Urinary bladder (tissue), 3 donors: ENCODE measurements at regions not wholly inside any gene's neighbourhood (a gene's known extent, or its start where the extent isn't known, plus 50 kb on each side); places are given as distances from the start of the nearest gene placed in this dataset.

ENCODE experiments used
- DNase-seq: peaks from one replicate; pipeline ENCODE4 v3.0.0-alpha.2; 2015; ENCODE audit errors: extremely low spot score
- H3K27ac ChIP-seq: one replicate; pipeline ENCODE4 v1.5.1; 2013; ENCODE audit warnings: low read depth, mild to moderate bottlenecking, moderate library complexity
- H3K36me3 ChIP-seq: one replicate; pipeline ENCODE4 v1.6.1; 2013; ENCODE audit warnings: mild to moderate bottlenecking, moderate library complexity; ENCODE audit not compliant: insufficient read depth
- H3K4me1 ChIP-seq: one replicate; pipeline ENCODE4 v1.6.1; 2013; ENCODE audit warnings: mild to moderate bottlenecking, moderate library complexity; ENCODE audit not compliant: insufficient read depth
- H3K4me3 ChIP-seq: one replicate; pipeline ENCODE4 v1.5.1; 2013; ENCODE audit warnings: low read depth, low read length
- WGBS: extraction: QIAGEN DNeasy Blood & Tissue Kit; methylation state at CpG from one replicate; pipeline ENCODE4 v1.1.7; 2013; 5-methylcytosine and 5-hydroxymethylcytosine counted together
- donor health status: healthy with polysubstance abuse.
- donor health status: healthy.

- no peaks in the 10 kb centered on the region for H3K36me3 ChIP-seq
- no peak overlapping the region for H3K4me3 ChIP-seq
- no peak for DNase-seq
- H3K27ac ChIP-seq: no peak overlapping the region
- no peaks in the 10 kb centered on the region for H3K4me1 ChIP-seq
- WGBS: 34% methylated on average over 6 of the region's 6 CpGs
Observed at GRCh38 chr3:66785191-66785909, 212.8 kb upstream of the KBTBD8 start.

- no peaks in the 10 kb centered on the region for H3K36me3 ChIP-seq
- no peak overlapping the region for H3K27ac ChIP-seq
- no peaks in the 10 kb centered on the region for H3K4me1 ChIP-seq
- no peak overlapping the region for H3K4me3 ChIP-seq
- WGBS: 87% methylated on average over 5 of the region's 5 CpGs
- DNase-seq: no peak
Observed at GRCh38 chr3:66789580-66790237, 208.4 kb upstream of the KBTBD8 start.

- H3K4me1 ChIP-seq: no peaks in the 10 kb centered on the region
- DNase-seq: no peak
- no peak overlapping the region for H3K27ac ChIP-seq
- no peaks in the 10 kb centered on the region for H3K36me3 ChIP-seq
- no peak overlapping the region for H3K4me3 ChIP-seq
Observed at GRCh38 chr3:66792086-66792485, 206.0 kb upstream of the KBTBD8 start.

GRCh38 chr3:66795365-66795764 is 202.7 kb upstream of the KBTBD8 start:
- Histone ChIP-seq H3K27ac (no peak overlapping the region), H3K4me3 (no peak overlapping the region), H3K4me1 (no peaks in the 10 kb centered on the region), H3K36me3 (no peaks in the 10 kb centered on the region)
- DNase-seq: no peak
- WGBS: 72% methylated on average over 4 of the region's 4 CpGs

GRCh38 chr3:66796343-66796742 is 201.8 kb upstream of the KBTBD8 start:
- no peak overlapping the region for H3K27ac ChIP-seq
- 99% methylated on average over 1 of the region's 1 CpG for WGBS
- H3K36me3 ChIP-seq: no peaks in the 10 kb centered on the region
- no peak overlapping the region for H3K4me3 ChIP-seq
- no peaks in the 10 kb centered on the region for H3K4me1 ChIP-seq
- DNase-seq: no peak

GRCh38 chr3:66797889-66798560 is 200.1 kb upstream of the KBTBD8 start:
- 26% methylated on average over 26 of the region's 26 CpGs for WGBS
- H3K27ac ChIP-seq: no peak overlapping the region
- no peaks in the 10 kb centered on the region for H3K36me3 ChIP-seq
- H3K4me1 ChIP-seq: no peaks in the 10 kb centered on the region
- no peak overlapping the region for H3K4me3 ChIP-seq
- no peak for DNase-seq

GRCh38 chr3:66800941-66801545 is 197.1 kb upstream of the KBTBD8 start:
- Histone ChIP-seq H3K27ac (no peak overlapping the region), H3K4me3 (no peak overlapping the region), H3K4me1 (no peaks in the 10 kb centered on the region), H3K36me3 (no peaks in the 10 kb centered on the region)
- no peak for DNase-seq
- 96% methylated on average over 1 of the region's 1 CpG for WGBS

- no peak overlapping the region for H3K27ac ChIP-seq
- no peaks in the 10 kb centered on the region for H3K36me3 ChIP-seq
- no peak overlapping the region for H3K4me3 ChIP-seq
- WGBS: 51% methylated on average over 2 of the region's 2 CpGs
- H3K4me1 ChIP-seq: no peaks in the 10 kb centered on the region
- no peak for DNase-seq
Observed at GRCh38 chr3:66803206-66803605, 194.9 kb upstream of the KBTBD8 start.

GRCh38 chr3:66803721-66804695 is 194.1 kb upstream of the KBTBD8 start:
- Histone ChIP-seq H3K4me3 (no peak overlapping the region), H3K27ac (no peak overlapping the region)
- 48% methylated on average over 7 of the region's 7 CpGs for WGBS

GRCh38 chr3:66808891-66809594 is 189.1 kb upstream of the KBTBD8 start:
- 69% methylated on average over 6 of the region's 6 CpGs for WGBS
- Histone ChIP-seq H3K4me1 (no peaks in the 10 kb centered on the region), H3K4me3 (no peak overlapping the region), H3K27ac (no peak overlapping the region), H3K36me3 (no peaks in the 10 kb centered on the region)
- no peak for DNase-seq

More at GRCh38 chr3:66803721-66804695, 194.1 kb upstream of the KBTBD8 start:
- H3K4me1 ChIP-seq: no peaks in the 10 kb centered on the region
- no peaks in the 10 kb centered on the region for H3K36me3 ChIP-seq
- no peak for DNase-seq

- WGBS: 67% methylated on average over 4 of the region's 4 CpGs
- no peaks in the 10 kb centered on the region for H3K36me3 ChIP-seq
- H3K4me3 ChIP-seq: no peak overlapping the region
- DNase-seq: no peak
- no peaks in the 10 kb centered on the region for H3K4me1 ChIP-seq
- H3K27ac ChIP-seq: no peak overlapping the region
Observed at GRCh38 chr3:66809595-66809958, 188.5 kb upstream of the KBTBD8 start.

GRCh38 chr3:66812136-66812535 is 186.0 kb upstream of the KBTBD8 start:
- Histone ChIP-seq H3K4me1 (no peaks in the 10 kb centered on the region), H3K36me3 (no peaks in the 10 kb centered on the region), H3K4me3 (no peak overlapping the region), H3K27ac (no peak overlapping the region)
- WGBS: 57% methylated on average over 2 of the region's 2 CpGs
- DNase-seq: no peak
